ENCODE measurements at regions not wholly inside any gene's neighbourhood (a gene's known extent, or its start where the extent isn't known, plus 50 kb on each side); places are given as distances from the start of the nearest gene placed in this dataset.

GRCh38 chr12:34108967-34109366 lies 86.7 kb downstream of the ALG10 start:
- Histone ChIP-seq H3K4me1 (ENCODE audit: control insufficient read depth in 4 of 4, insufficient read depth in 4 of 4, low read length in 3 of 4) (peaks cover 0 to 7% (median 6%) of the 10 kb centered on the region in 4 donors), H3K4me3 (ENCODE audit: low read depth in 1 of 3, low read length in 3 of 3) (no peak overlapping the region), H3K27me3 (ENCODE audit: control insufficient read depth in 4 of 4, insufficient read depth in 4 of 4, low read length in 3 of 4) (peaks cover 0 to 4% (median 0%) of the 10 kb centered on the region in 4 donors), H3K9ac (ENCODE audit: low read depth in 1 of 2, low read length in 2 of 2) (no peak overlapping the region), H3K36me3 (ENCODE audit: control insufficient read depth in 4 of 4, insufficient read depth in 3 of 4, low read depth in 1 of 4, low read length in 3 of 4) (no peaks in the 10 kb centered on the region), H3K9me3 (ENCODE audit: control insufficient read depth in 4 of 4, low read length in 3 of 4) (no peaks in the 10 kb centered on the region), H3K27ac (ENCODE audit: low read depth in 1 of 2, low read length in 2 of 2) (no peak overlapping the region)
- TF ChIP-seq YY1 (IDR thresholded peaks at IDR 0.05) (no peak), CTCF (IDR thresholded peaks at IDR 0.05; ENCODE audit: low read depth, low read length, missing input control) (no peak), JUND (IDR thresholded peaks at IDR 0.05) (no peak), SP1 (IDR thresholded peaks at IDR 0.05) (no peak), GABPA (IDR thresholded peaks at IDR 0.05 in 1 of 2, conservative IDR thresholded peaks at IDR 0.05 in 1 of 2) (no peak), NR2F2 (IDR thresholded peaks at IDR 0.05) (no peak), RXRA (IDR thresholded peaks at IDR 0.05) (no peak), HNF4G (IDR thresholded peaks at IDR 0.05) (no peak), FOXA1 (IDR thresholded peaks at IDR 0.05) (no peak), REST (IDR thresholded peaks at IDR 0.05) (no peak), TAF1 (conservative IDR thresholded peaks at IDR 0.05) (no peak), RAD21 (IDR thresholded peaks at IDR 0.05) (no peak), FOXA2 (IDR thresholded peaks at IDR 0.05) (no peak), ZBTB33 (IDR thresholded peaks at IDR 0.05) (no peak), EGR1 (IDR thresholded peaks at IDR 0.05; ENCODE audit: low read depth in 2 of 2) (no peak), MAX (IDR thresholded peaks at IDR 0.05) (no peak)
- TF ChIP-seq, protein P1, sequence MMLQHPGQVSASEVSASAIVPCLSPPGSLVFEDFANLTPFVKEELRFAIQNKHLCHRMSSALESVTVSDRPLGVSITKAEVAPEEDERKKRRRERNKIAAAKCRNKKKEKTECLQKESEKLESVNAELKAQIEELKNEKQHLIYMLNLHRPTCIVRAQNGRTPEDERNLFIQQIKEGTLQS (IDR thresholded peaks at IDR 0.05): no peak
- WGBS: 89% methylated on average over 5 of the region's 5 CpGs
- DNase-seq (ENCODE audit: low spot score): no peak

- H3K9me3 ChIP-seq (ENCODE audit: control insufficient read depth in 4 of 4, low read length in 3 of 4): no peaks in the 10 kb centered on the region
- peaks cover 0 to 4% (median 0%) of the 10 kb centered on the region in 4 donors for H3K27me3 ChIP-seq (ENCODE audit: control insufficient read depth in 4 of 4, insufficient read depth in 4 of 4, low read length in 3 of 4)
- H3K27ac ChIP-seq (ENCODE audit: low read depth in 1 of 2, low read length in 2 of 2): no peak overlapping the region
- H3K9ac ChIP-seq (ENCODE audit: low read depth in 1 of 2, low read length in 2 of 2): no peak overlapping the region
- 88% methylated on average over 5 of the region's 5 CpGs for WGBS
- no peak overlapping the region for H3K4me3 ChIP-seq (ENCODE audit: low read depth in 1 of 3, low read length in 3 of 3)
- peaks cover 0 to 7% (median 6%) of the 10 kb centered on the region in 4 donors for H3K4me1 ChIP-seq (ENCODE audit: control insufficient read depth in 4 of 4, insufficient read depth in 4 of 4, low read length in 3 of 4)
- no peaks in the 10 kb centered on the region for H3K36me3 ChIP-seq (ENCODE audit: control insufficient read depth in 4 of 4, insufficient read depth in 3 of 4, low read depth in 1 of 4, low read length in 3 of 4)
- no peak for DNase-seq (ENCODE audit: low spot score)
- no peak for TF ChIP-seq FOXA1 (IDR thresholded peaks at IDR 0.05)
- no peak for TF ChIP-seq FOXA2 (IDR thresholded peaks at IDR 0.05)
- no peak for TF ChIP-seq HNF4G (IDR thresholded peaks at IDR 0.05)
- TF ChIP-seq, protein P1 (IDR thresholded peaks at IDR 0.05): no peak
- TF ChIP-seq SP1 (IDR thresholded peaks at IDR 0.05): no peak
- TF ChIP-seq TAF1 (conservative IDR thresholded peaks at IDR 0.05): no peak
- TF ChIP-seq YY1 (IDR thresholded peaks at IDR 0.05): no peak
- TF ChIP-seq EGR1 (IDR thresholded peaks at IDR 0.05; ENCODE audit: low read depth in 2 of 2): no peak
- no peak for TF ChIP-seq GABPA (IDR thresholded peaks at IDR 0.05 in 1 of 2, conservative IDR thresholded peaks at IDR 0.05 in 1 of 2)
- TF ChIP-seq RXRA (IDR thresholded peaks at IDR 0.05): no peak
- no peak for TF ChIP-seq MAX (IDR thresholded peaks at IDR 0.05)
- TF ChIP-seq ZBTB33 (IDR thresholded peaks at IDR 0.05): no peak
- no peak for TF ChIP-seq RAD21 (IDR thresholded peaks at IDR 0.05)
- no peak for TF ChIP-seq JUND (IDR thresholded peaks at IDR 0.05)
- TF ChIP-seq NR2F2 (IDR thresholded peaks at IDR 0.05): no peak
- TF ChIP-seq CTCF (IDR thresholded peaks at IDR 0.05; ENCODE audit: low read depth, low read length, missing input control): no peak
Observed at GRCh38 chr12:34109390-34109789, 87.1 kb downstream of the ALG10 start.
